HG02981 (cell line): ENCODE measurements at regions not wholly inside any gene's neighbourhood (a gene's known extent, or its start where the extent isn't known, plus 50 kb on each side); places are given as distances from the start of the nearest gene placed in this dataset.

Source experiments
- ATAC-seq: cut with Tn5 transposase; IDR thresholded peaks from one replicate; pipeline ENCODE4 v1.9.1; 2021; ENCODE audit warnings: mild to moderate bottlenecking, moderate library complexity; ENCODE audit not compliant: unreplicated experiment

GRCh38 chr10:128723631-128724205, 597.5 kb upstream of the MKI67 start:
- ATAC-seq: no peak

- ATAC-seq: no peak
Observed at GRCh38 chr10:128725531-128725930, 599.3 kb upstream of the MKI67 start.

GRCh38 chr10:128727114-128727513, 600.9 kb upstream of the MKI67 start:
- no peak for ATAC-seq

- ATAC-seq: no peak
Observed at GRCh38 chr10:128729910-128730420, 603.7 kb upstream of the MKI67 start.

- ATAC-seq: no peak
Observed at GRCh38 chr10:128730922-128731321, 604.7 kb upstream of the MKI67 start.

GRCh38 chr10:128734161-128734560, 607.9 kb upstream of the MKI67 start:
- ATAC-seq: no peak

- ATAC-seq: no peak
Observed at GRCh38 chr10:128734734-128735133, 608.5 kb upstream of the MKI67 start.

- ATAC-seq: no peak
Observed at GRCh38 chr10:128735996-128736395, 609.8 kb upstream of the MKI67 start.

GRCh38 chr10:128738386-128738915, 612.2 kb upstream of the MKI67 start:
- ATAC-seq: no peak

- no peak for ATAC-seq
Observed at GRCh38 chr10:128739930-128740329, 613.7 kb upstream of the MKI67 start.

GRCh38 chr10:128741180-128741579, 615.0 kb upstream of the MKI67 start:
- no peak for ATAC-seq

GRCh38 chr10:128741680-128742079, 615.5 kb upstream of the MKI67 start:
- no peak for ATAC-seq

- ATAC-seq: no peak
Observed at GRCh38 chr10:128744092-128744491, 617.9 kb upstream of the MKI67 start.

GRCh38 chr10:128744811-128745305, 618.6 kb upstream of the MKI67 start:
- ATAC-seq: no peak

- ATAC-seq: no peak
Observed at GRCh38 chr10:128747582-128748346, 621.5 kb upstream of the MKI67 start.

GRCh38 chr10:128751284-128751683, 625.1 kb upstream of the MKI67 start:
- no peak for ATAC-seq

GRCh38 chr10:128751851-128752250, 625.6 kb upstream of the MKI67 start:
- no peak for ATAC-seq

GRCh38 chr10:128759174-128759573, 633.0 kb upstream of the MKI67 start:
- ATAC-seq: no peak

- ATAC-seq: no peak
Observed at GRCh38 chr10:128763588-128763987, 637.4 kb upstream of the MKI67 start.

GRCh38 chr10:128764190-128764589, 638.0 kb upstream of the MKI67 start:
- no peak for ATAC-seq

- no peak for ATAC-seq
Observed at GRCh38 chr10:128766915-128767314, 640.7 kb upstream of the MKI67 start.

- no peak for ATAC-seq
Observed at GRCh38 chr10:128774979-128775378, 648.8 kb upstream of the MKI67 start.
